ENCODE measurements at regions not wholly inside any gene's neighbourhood (a gene's known extent, or its start where the extent isn't known, plus 50 kb on each side); places are given as distances from the start of the nearest gene placed in this dataset.

DNA sequence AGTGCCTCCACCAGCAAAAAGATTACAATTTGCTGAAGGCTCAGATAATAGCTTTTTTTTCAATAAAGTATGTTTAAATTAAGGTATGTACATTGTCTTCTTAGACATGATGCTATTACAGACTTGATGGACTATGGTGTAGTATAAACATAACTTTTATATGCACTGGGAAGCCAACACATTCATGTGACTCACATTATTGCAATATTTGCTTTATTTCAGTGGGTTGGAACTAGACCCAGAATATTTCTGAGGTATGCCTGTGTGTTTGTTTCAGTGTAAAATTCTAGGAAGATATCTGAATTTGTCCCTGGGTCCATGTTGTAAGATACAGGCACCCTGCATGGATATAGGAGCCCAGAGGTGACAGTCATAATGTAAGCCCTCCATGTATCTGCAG lies 120.0 kb upstream of the BDNF start:
- Mint-ChIP-seq H3K27me3 (ENCODE audit: insufficient read depth, low read depth, poor library complexity) (no peaks in the 10 kb centered on the region), H3K4me3 (no peak overlapping the region), H3K36me3 (ENCODE audit: low read depth) (no peaks in the 10 kb centered on the region), H3K4me1 (no peaks in the 10 kb centered on the region), H3K9me3 (no peaks in the 10 kb centered on the region), H3K27ac (no peak overlapping the region)
- ATAC-seq (no peak), DNase-seq (ENCODE audit: low spot score) (no peak)
- no peaks in the 10 kb centered on the region for H3K4me1 ChIP-seq (ENCODE audit: insufficient read depth)
- H3K4me2 ChIP-seq: no peak overlapping the region
- H3F3A ChIP-seq (replicated peaks; ENCODE audit: low read depth): no peaks in the 10 kb centered on the region
- TF ChIP-seq CREB1 (CRISPR knock-in tag; IDR thresholded peaks at IDR 0.05; ENCODE audit: low read depth): no peak
- TF ChIP-seq, protein P1, sequence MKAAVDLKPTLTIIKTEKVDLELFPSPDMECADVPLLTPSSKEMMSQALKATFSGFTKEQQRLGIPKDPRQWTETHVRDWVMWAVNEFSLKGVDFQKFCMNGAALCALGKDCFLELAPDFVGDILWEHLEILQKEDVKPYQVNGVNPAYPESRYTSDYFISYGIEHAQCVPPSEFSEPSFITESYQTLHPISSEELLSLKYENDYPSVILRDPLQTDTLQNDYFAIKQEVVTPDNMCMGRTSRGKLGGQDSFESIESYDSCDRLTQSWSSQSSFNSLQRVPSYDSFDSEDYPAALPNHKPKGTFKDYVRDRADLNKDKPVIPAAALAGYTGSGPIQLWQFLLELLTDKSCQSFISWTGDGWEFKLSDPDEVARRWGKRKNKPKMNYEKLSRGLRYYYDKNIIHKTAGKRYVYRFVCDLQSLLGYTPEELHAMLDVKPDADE (IDR thresholded peaks at IDR 0.05): no peak
- TF ChIP-seq, protein P2, sequence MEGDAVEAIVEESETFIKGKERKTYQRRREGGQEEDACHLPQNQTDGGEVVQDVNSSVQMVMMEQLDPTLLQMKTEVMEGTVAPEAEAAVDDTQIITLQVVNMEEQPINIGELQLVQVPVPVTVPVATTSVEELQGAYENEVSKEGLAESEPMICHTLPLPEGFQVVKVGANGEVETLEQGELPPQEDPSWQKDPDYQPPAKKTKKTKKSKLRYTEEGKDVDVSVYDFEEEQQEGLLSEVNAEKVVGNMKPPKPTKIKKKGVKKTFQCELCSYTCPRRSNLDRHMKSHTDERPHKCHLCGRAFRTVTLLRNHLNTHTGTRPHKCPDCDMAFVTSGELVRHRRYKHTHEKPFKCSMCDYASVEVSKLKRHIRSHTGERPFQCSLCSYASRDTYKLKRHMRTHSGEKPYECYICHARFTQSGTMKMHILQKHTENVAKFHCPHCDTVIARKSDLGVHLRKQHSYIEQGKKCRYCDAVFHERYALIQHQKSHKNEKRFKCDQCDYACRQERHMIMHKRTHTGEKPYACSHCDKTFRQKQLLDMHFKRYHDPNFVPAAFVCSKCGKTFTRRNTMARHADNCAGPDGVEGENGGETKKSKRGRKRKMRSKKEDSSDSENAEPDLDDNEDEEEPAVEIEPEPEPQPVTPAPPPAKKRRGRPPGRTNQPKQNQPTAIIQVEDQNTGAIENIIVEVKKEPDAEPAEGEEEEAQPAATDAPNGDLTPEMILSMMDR (conservative IDR thresholded peaks at IDR 0.05; ENCODE audit: low read depth in 2 of 2): no peak
- TF ChIP-seq EZH2 (IDR thresholded peaks at IDR 0.05; ENCODE audit: low read depth, unreplicated experiment): no peak
- no peak for TF ChIP-seq NANOG (IDR thresholded peaks at IDR 0.05; ENCODE audit: borderline replicate concordance)
- TF ChIP-seq EZH2phosphoT487 (IDR thresholded peaks at IDR 0.05; ENCODE audit: unreplicated experiment): no peak
- no peak for TF ChIP-seq STAT1 (IDR thresholded peaks at IDR 0.05; ENCODE audit: unreplicated experiment)
- TF ChIP-seq, protein P3, sequence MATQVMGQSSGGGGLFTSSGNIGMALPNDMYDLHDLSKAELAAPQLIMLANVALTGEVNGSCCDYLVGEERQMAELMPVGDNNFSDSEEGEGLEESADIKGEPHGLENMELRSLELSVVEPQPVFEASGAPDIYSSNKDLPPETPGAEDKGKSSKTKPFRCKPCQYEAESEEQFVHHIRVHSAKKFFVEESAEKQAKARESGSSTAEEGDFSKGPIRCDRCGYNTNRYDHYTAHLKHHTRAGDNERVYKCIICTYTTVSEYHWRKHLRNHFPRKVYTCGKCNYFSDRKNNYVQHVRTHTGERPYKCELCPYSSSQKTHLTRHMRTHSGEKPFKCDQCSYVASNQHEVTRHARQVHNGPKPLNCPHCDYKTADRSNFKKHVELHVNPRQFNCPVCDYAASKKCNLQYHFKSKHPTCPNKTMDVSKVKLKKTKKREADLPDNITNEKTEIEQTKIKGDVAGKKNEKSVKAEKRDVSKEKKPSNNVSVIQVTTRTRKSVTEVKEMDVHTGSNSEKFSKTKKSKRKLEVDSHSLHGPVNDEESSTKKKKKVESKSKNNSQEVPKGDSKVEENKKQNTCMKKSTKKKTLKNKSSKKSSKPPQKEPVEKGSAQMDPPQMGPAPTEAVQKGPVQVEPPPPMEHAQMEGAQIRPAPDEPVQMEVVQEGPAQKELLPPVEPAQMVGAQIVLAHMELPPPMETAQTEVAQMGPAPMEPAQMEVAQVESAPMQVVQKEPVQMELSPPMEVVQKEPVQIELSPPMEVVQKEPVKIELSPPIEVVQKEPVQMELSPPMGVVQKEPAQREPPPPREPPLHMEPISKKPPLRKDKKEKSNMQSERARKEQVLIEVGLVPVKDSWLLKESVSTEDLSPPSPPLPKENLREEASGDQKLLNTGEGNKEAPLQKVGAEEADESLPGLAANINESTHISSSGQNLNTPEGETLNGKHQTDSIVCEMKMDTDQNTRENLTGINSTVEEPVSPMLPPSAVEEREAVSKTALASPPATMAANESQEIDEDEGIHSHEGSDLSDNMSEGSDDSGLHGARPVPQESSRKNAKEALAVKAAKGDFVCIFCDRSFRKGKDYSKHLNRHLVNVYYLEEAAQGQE (IDR thresholded peaks at IDR 0.05; ENCODE audit: unreplicated experiment): no peak
- no peak for TF ChIP-seq POLR2AphosphoS5 (IDR thresholded peaks at IDR 0.05; ENCODE audit: low read depth)
- TF ChIP-seq, protein P4, sequence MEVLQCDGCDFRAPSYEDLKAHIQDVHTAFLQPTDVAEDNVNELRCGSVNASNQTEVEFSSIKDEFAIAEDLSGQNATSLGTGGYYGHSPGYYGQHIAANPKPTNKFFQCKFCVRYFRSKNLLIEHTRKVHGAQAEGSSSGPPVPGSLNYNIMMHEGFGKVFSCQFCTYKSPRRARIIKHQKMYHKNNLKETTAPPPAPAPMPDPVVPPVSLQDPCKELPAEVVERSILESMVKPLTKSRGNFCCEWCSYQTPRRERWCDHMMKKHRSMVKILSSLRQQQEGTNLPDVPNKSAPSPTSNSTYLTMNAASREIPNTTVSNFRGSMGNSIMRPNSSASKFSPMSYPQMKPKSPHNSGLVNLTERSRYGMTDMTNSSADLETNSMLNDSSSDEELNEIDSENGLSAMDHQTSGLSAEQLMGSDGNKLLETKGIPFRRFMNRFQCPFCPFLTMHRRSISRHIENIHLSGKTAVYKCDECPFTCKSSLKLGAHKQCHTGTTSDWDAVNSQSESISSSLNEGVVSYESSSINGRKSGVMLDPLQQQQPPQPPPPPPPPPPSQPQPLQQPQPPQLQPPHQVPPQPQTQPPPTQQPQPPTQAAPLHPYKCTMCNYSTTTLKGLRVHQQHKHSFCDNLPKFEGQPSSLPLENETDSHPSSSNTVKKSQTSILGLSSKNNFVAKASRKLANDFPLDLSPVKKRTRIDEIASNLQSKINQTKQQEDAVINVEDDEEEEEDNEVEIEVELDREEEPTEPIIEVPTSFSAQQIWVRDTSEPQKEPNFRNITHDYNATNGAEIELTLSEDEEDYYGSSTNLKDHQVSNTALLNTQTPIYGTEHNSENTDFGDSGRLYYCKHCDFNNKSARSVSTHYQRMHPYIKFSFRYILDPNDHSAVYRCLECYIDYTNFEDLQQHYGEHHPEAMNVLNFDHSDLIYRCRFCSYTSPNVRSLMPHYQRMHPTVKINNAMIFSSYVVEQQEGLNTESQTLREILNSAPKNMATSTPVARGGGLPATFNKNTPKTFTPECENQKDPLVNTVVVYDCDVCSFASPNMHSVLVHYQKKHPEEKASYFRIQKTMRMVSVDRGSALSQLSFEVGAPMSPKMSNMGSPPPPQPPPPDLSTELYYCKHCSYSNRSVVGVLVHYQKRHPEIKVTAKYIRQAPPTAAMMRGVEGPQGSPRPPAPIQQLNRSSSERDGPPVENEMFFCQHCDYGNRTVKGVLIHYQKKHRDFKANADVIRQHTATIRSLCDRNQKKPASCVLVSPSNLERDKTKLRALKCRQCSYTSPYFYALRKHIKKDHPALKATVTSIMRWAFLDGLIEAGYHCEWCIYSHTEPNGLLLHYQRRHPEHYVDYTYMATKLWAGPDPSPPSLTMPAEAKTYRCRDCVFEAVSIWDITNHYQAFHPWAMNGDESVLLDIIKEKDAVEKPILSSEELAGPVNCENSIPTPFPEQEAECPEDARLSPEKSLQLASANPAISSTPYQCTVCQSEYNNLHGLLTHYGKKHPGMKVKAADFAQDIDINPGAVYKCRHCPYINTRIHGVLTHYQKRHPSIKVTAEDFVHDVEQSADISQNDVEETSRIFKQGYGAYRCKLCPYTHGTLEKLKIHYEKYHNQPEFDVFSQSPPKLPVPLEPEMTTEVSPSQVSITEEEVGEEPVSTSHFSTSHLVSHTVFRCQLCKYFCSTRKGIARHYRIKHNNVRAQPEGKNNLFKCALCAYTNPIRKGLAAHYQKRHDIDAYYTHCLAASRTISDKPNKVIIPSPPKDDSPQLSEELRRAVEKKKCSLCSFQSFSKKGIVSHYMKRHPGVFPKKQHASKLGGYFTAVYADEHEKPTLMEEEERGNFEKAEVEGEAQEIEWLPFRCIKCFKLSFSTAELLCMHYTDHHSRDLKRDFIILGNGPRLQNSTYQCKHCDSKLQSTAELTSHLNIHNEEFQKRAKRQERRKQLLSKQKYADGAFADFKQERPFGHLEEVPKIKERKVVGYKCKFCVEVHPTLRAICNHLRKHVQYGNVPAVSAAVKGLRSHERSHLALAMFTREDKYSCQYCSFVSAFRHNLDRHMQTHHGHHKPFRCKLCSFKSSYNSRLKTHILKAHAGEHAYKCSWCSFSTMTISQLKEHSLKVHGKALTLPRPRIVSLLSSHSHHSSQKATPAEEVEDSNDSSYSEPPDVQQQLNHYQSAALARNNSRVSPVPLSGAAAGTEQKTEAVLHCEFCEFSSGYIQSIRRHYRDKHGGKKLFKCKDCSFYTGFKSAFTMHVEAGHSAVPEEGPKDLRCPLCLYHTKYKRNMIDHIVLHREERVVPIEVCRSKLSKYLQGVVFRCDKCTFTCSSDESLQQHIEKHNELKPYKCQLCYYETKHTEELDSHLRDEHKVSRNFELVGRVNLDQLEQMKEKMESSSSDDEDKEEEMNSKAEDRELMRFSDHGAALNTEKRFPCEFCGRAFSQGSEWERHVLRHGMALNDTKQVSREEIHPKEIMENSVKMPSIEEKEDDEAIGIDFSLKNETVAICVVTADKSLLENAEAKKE (CRISPR knock-in tag; IDR thresholded peaks at IDR 0.05): no peak
- TF ChIP-seq ZNF114 (CRISPR knock-in tag; IDR thresholded peaks at IDR 0.05): no peak
- TF ChIP-seq ZNF331 (CRISPR knock-in tag; IDR thresholded peaks at IDR 0.05; ENCODE audit: low read depth): no peak
- no peak for TF ChIP-seq JUNB (IDR thresholded peaks at IDR 0.05; ENCODE audit: unreplicated experiment)
- H3K27ac ChIP-seq (ENCODE audit: low read depth): no peak overlapping the region
- no peaks in the 10 kb centered on the region for H3K9me2 ChIP-seq (ENCODE audit: insufficient read depth)
- H3K79me2 ChIP-seq (replicated peaks; ENCODE audit: insufficient read depth): no peaks in the 10 kb centered on the region
- no peaks in the 10 kb centered on the region for H4K20me1 ChIP-seq (replicated peaks; ENCODE audit: insufficient read depth)
- H3K4me3 ChIP-seq: no peak overlapping the region
- H3K36me3 ChIP-seq (ENCODE audit: insufficient read depth): no peaks in the 10 kb centered on the region
- H2AFZ ChIP-seq: no peak overlapping the region
- H3K27me3 ChIP-seq (ENCODE audit: insufficient read depth): no peaks in the 10 kb centered on the region
